PFSK-1 (cell line): ENCODE measurements at regions not wholly inside any gene's neighbourhood (a gene's known extent, or its start where the extent isn't known, plus 50 kb on each side); places are given as distances from the start of the nearest gene placed in this dataset.

Experiments used
- POLR2AphosphoS5 ChIP-seq: IDR thresholded peaks from 2 replicates; pipeline ENCODE4 v1.6.1; 2012; ENCODE audit warnings: low read depth, mild to moderate bottlenecking, control low read depth, low read length, moderate library complexity
- REST ChIP-seq, 2 experiments: IDR thresholded peaks; 2 replicates each; pipeline versions ENCODE4 v1.6.1 to v1.8.0; 2011 to 2012; ENCODE audit warnings: low read depth in 2 of 2, low read length in 2 of 2, control low read depth in 1 of 2, inconsistent platforms in 1 of 2, mild to moderate bottlenecking in 1 of 2, moderate library complexity in 1 of 2; ENCODE audit not compliant: insufficient read depth in 1 of 2
- SIN3A ChIP-seq: IDR thresholded peaks from 2 replicates; pipeline ENCODE4 v1.6.1; 2012; ENCODE audit warnings: mild to moderate bottlenecking, low read length, moderate library complexity, borderline replicate concordance; ENCODE audit not compliant: insufficient read depth
- TAF1 ChIP-seq: IDR thresholded peaks from 2 replicates; pipeline ENCODE4 v1.6.1; 2012; ENCODE audit warnings: low read length, control low read depth, borderline replicate concordance; ENCODE audit not compliant: insufficient read depth

GRCh38 chr5:125863579-125863978 is 559.6 kb upstream of the GRAMD2B start:
- TF ChIP-seq REST (IDR thresholded peaks at IDR 0.05; ENCODE audit: insufficient read depth in 1 of 2, low read depth in 2 of 2, low read length in 2 of 2) (no peak), TAF1 (no peak), SIN3A (no peak), POLR2AphosphoS5 (no peak)
